GM23338 (cell line): ENCODE measurements at regions not wholly inside any gene's neighbourhood (a gene's known extent, or its start where the extent isn't known, plus 50 kb on each side); places are given as distances from the start of the nearest gene placed in this dataset.

Experiments
- ATAC-seq: fragments of 200-7000 bp; cut with Tn5 transposase; 3 replicates; pipeline ENCODE4 v1.9.1; 2020
- DNase-seq: peaks from one replicate; pipeline ENCODE4 v3.0.0-alpha.2; 2015; ENCODE audit warnings: low spot score
- H2AFZ ChIP-seq: fragments of 200-600 bp; sonication (generic); 2 replicates; pipeline ENCODE4 v1.8.0; 2016; ENCODE audit warnings: antibody characterized with exemption, mild to moderate bottlenecking, moderate library complexity
- H3F3A ChIP-seq: fragments of 200-600 bp; sonication (generic); replicated peaks from 2 replicates; pipeline ENCODE4 v1.8.0; 2017; ENCODE audit warnings: antibody characterized with exemption, mixed run types, low read depth
- H3K27ac ChIP-seq: fragments of 200-600 bp; sonication (generic); 2 replicates; pipeline ENCODE4 v1.6.1; 2016; ENCODE audit warnings: low read depth
- H3K27me3 ChIP-seq: fragments of 200-600 bp; sonication (generic); 2 replicates; pipeline ENCODE4 v1.8.0; 2016; ENCODE audit warnings: mild to moderate bottlenecking, mixed run types, moderate library complexity; ENCODE audit not compliant: insufficient read depth
- H3K36me3 ChIP-seq: fragments of 200-600 bp; sonication (generic); 2 replicates; pipeline ENCODE4 v1.8.0; 2016; ENCODE audit warnings: mild to moderate bottlenecking; ENCODE audit not compliant: insufficient read depth
- H3K4me1 ChIP-seq: fragments of 200-600 bp; sonication (generic); 2 replicates; pipeline ENCODE4 v1.8.0; 2016; ENCODE audit warnings: mild to moderate bottlenecking, moderate library complexity; ENCODE audit not compliant: insufficient read depth
- H3K4me2 ChIP-seq: fragments of 200-600 bp; sonication (generic); 2 replicates; pipeline ENCODE4 v1.7.1; 2017; ENCODE audit warnings: mixed run types
- H3K4me3 ChIP-seq: fragments of 200-600 bp; sonication (generic); 2 replicates; pipeline ENCODE4 v1.6.1; 2016; ENCODE audit warnings: mixed run types
- H3K79me2 ChIP-seq: fragments of 200-600 bp; sonication (generic); replicated peaks from 2 replicates; pipeline ENCODE4 v1.8.0; 2017; ENCODE audit warnings: mild to moderate bottlenecking; ENCODE audit not compliant: insufficient read depth
- H3K9me2 ChIP-seq: fragments of 200-600 bp; sonication (generic); 2 replicates; pipeline ENCODE4 v1.8.0; 2017; ENCODE audit not compliant: insufficient read depth
- H4K20me1 ChIP-seq: fragments of 200-600 bp; sonication (generic); replicated peaks from 2 replicates; pipeline ENCODE4 v1.8.0; 2017; ENCODE audit warnings: mild to moderate bottlenecking; ENCODE audit not compliant: insufficient read depth
- H3K27ac Mint-ChIP-seq: 2 replicates; pipeline ENCODE4 v1.8.0; 2020; ENCODE audit warnings: inconsistent platforms, mild to moderate bottlenecking, moderate library complexity, mixed read lengths
- H3K27me3 Mint-ChIP-seq: 3 replicates; pipeline ENCODE4 v1.8.0; 2022; ENCODE audit warnings: low read depth, mild to moderate bottlenecking, moderate library complexity, mixed read lengths, inconsistent platforms; ENCODE audit not compliant: insufficient read depth, poor library complexity
- H3K36me3 Mint-ChIP-seq: 3 replicates; pipeline ENCODE4 v1.8.0; 2021; ENCODE audit warnings: low read depth, mild to moderate bottlenecking, inconsistent platforms, moderate library complexity, mixed read lengths
- H3K4me1 Mint-ChIP-seq: 3 replicates; pipeline ENCODE4 v1.8.0; 2020; ENCODE audit warnings: mild to moderate bottlenecking, inconsistent platforms, mixed read lengths
- H3K4me3 Mint-ChIP-seq: 3 replicates; pipeline ENCODE4 v1.8.0; 2021; ENCODE audit warnings: moderate library complexity, mild to moderate bottlenecking, inconsistent platforms, mixed read lengths
- H3K9me3 Mint-ChIP-seq: 3 replicates; pipeline ENCODE4 v1.8.0; 2020; ENCODE audit warnings: moderate library complexity, mild to moderate bottlenecking, inconsistent platforms, mixed read lengths
- CREB1 ChIP-seq: fragments of 250-450 bp; sonication (Bioruptor Pico); IDR thresholded peaks from 2 replicates; pipeline ENCODE4 v1.5.0; 2020; ENCODE audit warnings: low read depth, mild to moderate bottlenecking, moderate library complexity
- CTCF ChIP-seq, 2 experiments: fragments of 200-600 bp in 1 of 2; sonication (generic) in 1 of 2; conservative IDR thresholded peaks; 2 replicates each; pipeline versions ENCODE4 v1.5.1 to v1.6.1; 2016 to 2017; ENCODE audit warnings: antibody characterized with exemption in 2 of 2, low read depth in 2 of 2, mild to moderate bottlenecking in 2 of 2, moderate library complexity in 1 of 2
- ETS1 ChIP-seq: IDR thresholded peaks from 2 replicates; pipeline ENCODE4 v1.6.1; 2016; ENCODE audit warnings: antibody characterized with exemption
- EZH2phosphoT487 ChIP-seq: fragments of 200-600 bp; sonication (generic); IDR thresholded peaks from one replicate; pipeline ENCODE4 v1.8.1; 2018; ENCODE audit warnings: antibody characterized with exemption; ENCODE audit not compliant: unreplicated experiment
- JUNB ChIP-seq: IDR thresholded peaks from one replicate; pipeline ENCODE4 v1.6.1; 2016; ENCODE audit warnings: antibody characterized with exemption; ENCODE audit not compliant: unreplicated experiment
- NANOG ChIP-seq: IDR thresholded peaks from 2 replicates; pipeline ENCODE4 v1.6.1; 2016; ENCODE audit warnings: antibody characterized with exemption, borderline replicate concordance
- ZNF114 ChIP-seq: fragments of 250-450 bp; sonication (Bioruptor Pico); IDR thresholded peaks from 2 replicates; pipeline ENCODE4 v1.5.0; 2020; ENCODE audit warnings: mild to moderate bottlenecking, moderate library complexity
- ZNF331 ChIP-seq: fragments of 250-450 bp; sonication (Bioruptor Pico); IDR thresholded peaks from 2 replicates; pipeline ENCODE4 v1.5.0; 2020; ENCODE audit warnings: low read depth, mild to moderate bottlenecking, moderate library complexity
- TF ChIP-seq, protein P1 (sequence below): fragments of 250-450 bp; sonication (Bioruptor Pico); IDR thresholded peaks from 2 replicates; pipeline ENCODE4 v1.5.0; 2020; ENCODE audit warnings: mild to moderate bottlenecking, moderate library complexity
- TF ChIP-seq, protein P2 (sequence below): IDR thresholded peaks from one replicate; pipeline ENCODE4 v1.6.1; 2018; ENCODE audit warnings: antibody characterized with exemption; ENCODE audit not compliant: unreplicated experiment

- H3K9me2 ChIP-seq: peaks cover 4% of the 10 kb centered on the region; the same call in 1 of the 2 replicates
- H3K79me2 ChIP-seq: no peaks in the 10 kb centered on the region
- DNase-seq: no peak
- H3K4me1 ChIP-seq: no peaks in the 10 kb centered on the region
- no peak overlapping the region for H3K27ac ChIP-seq
- Mint-ChIP-seq H3K36me3 (no peaks in the 10 kb centered on the region), H3K27ac (no peak overlapping the region), H3K27me3 (no peaks in the 10 kb centered on the region), H3K9me3 (no peaks in the 10 kb centered on the region), H3K4me3 (no peak overlapping the region), H3K4me1 (no peaks in the 10 kb centered on the region)
- no peak overlapping the region for H3K4me3 ChIP-seq
- H3K36me3 ChIP-seq: no peaks in the 10 kb centered on the region
- ATAC-seq: no peak
- H2AFZ ChIP-seq: no peak overlapping the region
- no peak for TF ChIP-seq JUNB
- TF ChIP-seq, protein P1, sequence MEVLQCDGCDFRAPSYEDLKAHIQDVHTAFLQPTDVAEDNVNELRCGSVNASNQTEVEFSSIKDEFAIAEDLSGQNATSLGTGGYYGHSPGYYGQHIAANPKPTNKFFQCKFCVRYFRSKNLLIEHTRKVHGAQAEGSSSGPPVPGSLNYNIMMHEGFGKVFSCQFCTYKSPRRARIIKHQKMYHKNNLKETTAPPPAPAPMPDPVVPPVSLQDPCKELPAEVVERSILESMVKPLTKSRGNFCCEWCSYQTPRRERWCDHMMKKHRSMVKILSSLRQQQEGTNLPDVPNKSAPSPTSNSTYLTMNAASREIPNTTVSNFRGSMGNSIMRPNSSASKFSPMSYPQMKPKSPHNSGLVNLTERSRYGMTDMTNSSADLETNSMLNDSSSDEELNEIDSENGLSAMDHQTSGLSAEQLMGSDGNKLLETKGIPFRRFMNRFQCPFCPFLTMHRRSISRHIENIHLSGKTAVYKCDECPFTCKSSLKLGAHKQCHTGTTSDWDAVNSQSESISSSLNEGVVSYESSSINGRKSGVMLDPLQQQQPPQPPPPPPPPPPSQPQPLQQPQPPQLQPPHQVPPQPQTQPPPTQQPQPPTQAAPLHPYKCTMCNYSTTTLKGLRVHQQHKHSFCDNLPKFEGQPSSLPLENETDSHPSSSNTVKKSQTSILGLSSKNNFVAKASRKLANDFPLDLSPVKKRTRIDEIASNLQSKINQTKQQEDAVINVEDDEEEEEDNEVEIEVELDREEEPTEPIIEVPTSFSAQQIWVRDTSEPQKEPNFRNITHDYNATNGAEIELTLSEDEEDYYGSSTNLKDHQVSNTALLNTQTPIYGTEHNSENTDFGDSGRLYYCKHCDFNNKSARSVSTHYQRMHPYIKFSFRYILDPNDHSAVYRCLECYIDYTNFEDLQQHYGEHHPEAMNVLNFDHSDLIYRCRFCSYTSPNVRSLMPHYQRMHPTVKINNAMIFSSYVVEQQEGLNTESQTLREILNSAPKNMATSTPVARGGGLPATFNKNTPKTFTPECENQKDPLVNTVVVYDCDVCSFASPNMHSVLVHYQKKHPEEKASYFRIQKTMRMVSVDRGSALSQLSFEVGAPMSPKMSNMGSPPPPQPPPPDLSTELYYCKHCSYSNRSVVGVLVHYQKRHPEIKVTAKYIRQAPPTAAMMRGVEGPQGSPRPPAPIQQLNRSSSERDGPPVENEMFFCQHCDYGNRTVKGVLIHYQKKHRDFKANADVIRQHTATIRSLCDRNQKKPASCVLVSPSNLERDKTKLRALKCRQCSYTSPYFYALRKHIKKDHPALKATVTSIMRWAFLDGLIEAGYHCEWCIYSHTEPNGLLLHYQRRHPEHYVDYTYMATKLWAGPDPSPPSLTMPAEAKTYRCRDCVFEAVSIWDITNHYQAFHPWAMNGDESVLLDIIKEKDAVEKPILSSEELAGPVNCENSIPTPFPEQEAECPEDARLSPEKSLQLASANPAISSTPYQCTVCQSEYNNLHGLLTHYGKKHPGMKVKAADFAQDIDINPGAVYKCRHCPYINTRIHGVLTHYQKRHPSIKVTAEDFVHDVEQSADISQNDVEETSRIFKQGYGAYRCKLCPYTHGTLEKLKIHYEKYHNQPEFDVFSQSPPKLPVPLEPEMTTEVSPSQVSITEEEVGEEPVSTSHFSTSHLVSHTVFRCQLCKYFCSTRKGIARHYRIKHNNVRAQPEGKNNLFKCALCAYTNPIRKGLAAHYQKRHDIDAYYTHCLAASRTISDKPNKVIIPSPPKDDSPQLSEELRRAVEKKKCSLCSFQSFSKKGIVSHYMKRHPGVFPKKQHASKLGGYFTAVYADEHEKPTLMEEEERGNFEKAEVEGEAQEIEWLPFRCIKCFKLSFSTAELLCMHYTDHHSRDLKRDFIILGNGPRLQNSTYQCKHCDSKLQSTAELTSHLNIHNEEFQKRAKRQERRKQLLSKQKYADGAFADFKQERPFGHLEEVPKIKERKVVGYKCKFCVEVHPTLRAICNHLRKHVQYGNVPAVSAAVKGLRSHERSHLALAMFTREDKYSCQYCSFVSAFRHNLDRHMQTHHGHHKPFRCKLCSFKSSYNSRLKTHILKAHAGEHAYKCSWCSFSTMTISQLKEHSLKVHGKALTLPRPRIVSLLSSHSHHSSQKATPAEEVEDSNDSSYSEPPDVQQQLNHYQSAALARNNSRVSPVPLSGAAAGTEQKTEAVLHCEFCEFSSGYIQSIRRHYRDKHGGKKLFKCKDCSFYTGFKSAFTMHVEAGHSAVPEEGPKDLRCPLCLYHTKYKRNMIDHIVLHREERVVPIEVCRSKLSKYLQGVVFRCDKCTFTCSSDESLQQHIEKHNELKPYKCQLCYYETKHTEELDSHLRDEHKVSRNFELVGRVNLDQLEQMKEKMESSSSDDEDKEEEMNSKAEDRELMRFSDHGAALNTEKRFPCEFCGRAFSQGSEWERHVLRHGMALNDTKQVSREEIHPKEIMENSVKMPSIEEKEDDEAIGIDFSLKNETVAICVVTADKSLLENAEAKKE (CRISPR knock-in tag): no peak
- no peak for TF ChIP-seq ZNF331 (CRISPR knock-in tag)
- no peak for TF ChIP-seq ZNF114
- no peak for TF ChIP-seq EZH2phosphoT487
- H3K27me3 ChIP-seq: no peaks in the 10 kb centered on the region
- H3F3A ChIP-seq: no peaks in the 10 kb centered on the region
- H3K4me2 ChIP-seq: no peak overlapping the region
- H4K20me1 ChIP-seq: no peaks in the 10 kb centered on the region
Measured at GRCh38 chr2:221143231-221143630, 428.9 kb downstream of the EPHA4 start.

- DNase-seq (no peak), ATAC-seq (no peak)
- no peak overlapping the region for H2AFZ ChIP-seq
- no peaks in the 10 kb centered on the region for H3K4me1 ChIP-seq
- H3K4me2 ChIP-seq: no peak overlapping the region
- Mint-ChIP-seq H3K36me3 (no peaks in the 10 kb centered on the region), H3K4me1 (no peaks in the 10 kb centered on the region), H3K9me3 (no peaks in the 10 kb centered on the region), H3K4me3 (no peak overlapping the region), H3K27me3 (no peaks in the 10 kb centered on the region), H3K27ac (no peak overlapping the region)
- H3K36me3 ChIP-seq: no peaks in the 10 kb centered on the region
- no peaks in the 10 kb centered on the region for H3K79me2 ChIP-seq
- no peak overlapping the region for H3K4me3 ChIP-seq
- no peak overlapping the region for H3K27ac ChIP-seq
- no peaks in the 10 kb centered on the region for H4K20me1 ChIP-seq
- H3F3A ChIP-seq: no peaks in the 10 kb centered on the region
- peaks cover 4% of the 10 kb centered on the region; the same call in 1 of the 2 replicates for H3K9me2 ChIP-seq
- H3K27me3 ChIP-seq: no peaks in the 10 kb centered on the region
- TF ChIP-seq ETS1 (no peak), JUNB (no peak), CREB1 (no peak), ZNF331 (CRISPR knock-in tag) (no peak), CTCF (conservative IDR thresholded peaks at IDR 0.05; ENCODE audit: low read depth in 2 of 2) (no peak), NANOG (no peak)
- TF ChIP-seq, protein P2, sequence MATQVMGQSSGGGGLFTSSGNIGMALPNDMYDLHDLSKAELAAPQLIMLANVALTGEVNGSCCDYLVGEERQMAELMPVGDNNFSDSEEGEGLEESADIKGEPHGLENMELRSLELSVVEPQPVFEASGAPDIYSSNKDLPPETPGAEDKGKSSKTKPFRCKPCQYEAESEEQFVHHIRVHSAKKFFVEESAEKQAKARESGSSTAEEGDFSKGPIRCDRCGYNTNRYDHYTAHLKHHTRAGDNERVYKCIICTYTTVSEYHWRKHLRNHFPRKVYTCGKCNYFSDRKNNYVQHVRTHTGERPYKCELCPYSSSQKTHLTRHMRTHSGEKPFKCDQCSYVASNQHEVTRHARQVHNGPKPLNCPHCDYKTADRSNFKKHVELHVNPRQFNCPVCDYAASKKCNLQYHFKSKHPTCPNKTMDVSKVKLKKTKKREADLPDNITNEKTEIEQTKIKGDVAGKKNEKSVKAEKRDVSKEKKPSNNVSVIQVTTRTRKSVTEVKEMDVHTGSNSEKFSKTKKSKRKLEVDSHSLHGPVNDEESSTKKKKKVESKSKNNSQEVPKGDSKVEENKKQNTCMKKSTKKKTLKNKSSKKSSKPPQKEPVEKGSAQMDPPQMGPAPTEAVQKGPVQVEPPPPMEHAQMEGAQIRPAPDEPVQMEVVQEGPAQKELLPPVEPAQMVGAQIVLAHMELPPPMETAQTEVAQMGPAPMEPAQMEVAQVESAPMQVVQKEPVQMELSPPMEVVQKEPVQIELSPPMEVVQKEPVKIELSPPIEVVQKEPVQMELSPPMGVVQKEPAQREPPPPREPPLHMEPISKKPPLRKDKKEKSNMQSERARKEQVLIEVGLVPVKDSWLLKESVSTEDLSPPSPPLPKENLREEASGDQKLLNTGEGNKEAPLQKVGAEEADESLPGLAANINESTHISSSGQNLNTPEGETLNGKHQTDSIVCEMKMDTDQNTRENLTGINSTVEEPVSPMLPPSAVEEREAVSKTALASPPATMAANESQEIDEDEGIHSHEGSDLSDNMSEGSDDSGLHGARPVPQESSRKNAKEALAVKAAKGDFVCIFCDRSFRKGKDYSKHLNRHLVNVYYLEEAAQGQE: no peak
Measured at GRCh38 chr2:221144909-221145308, 427.2 kb downstream of the EPHA4 start.
